ENCODE measurements at regions not wholly inside any gene's neighbourhood (a gene's known extent, or its start where the extent isn't known, plus 50 kb on each side); places are given as distances from the start of the nearest gene placed in this dataset.

GRCh38 chr14:104467236-104467635 is 112.3 kb upstream of the C14orf180 start:
- TF ChIP-seq CTCF (IDR thresholded peaks at IDR 0.05) (no peak), POLR2A (IDR thresholded peaks at IDR 0.05) (no peak), POLR2AphosphoS5 (IDR thresholded peaks at IDR 0.05) (no peak)

Data from breast epithelium (tissue), 3 donors.